MM.1S (cell line): ENCODE measurements at regions not wholly inside any gene's neighbourhood (a gene's known extent, or its start where the extent isn't known, plus 50 kb on each side); places are given as distances from the start of the nearest gene placed in this dataset.

Experiments
- DNase-seq: peaks from one replicate; pipeline ENCODE4 v3.0.0-alpha.2; 2015
- H2AFZ ChIP-seq: fragments of 300-600 bp; sonication (generic); 2 replicates; pipeline ENCODE4 v1.6.0; 2016; ENCODE audit warnings: antibody characterized with exemption, low read length
- H3F3A ChIP-seq: fragments of 300-600 bp; sonication (generic); 2 replicates; pipeline ENCODE4 v1.6.1; 2016; ENCODE audit warnings: mild to moderate bottlenecking, antibody characterized with exemption, low read length, moderate library complexity, mixed read lengths; ENCODE audit not compliant: insufficient read depth
- H3K27ac ChIP-seq: fragments of 300-600 bp; sonication (generic); 2 replicates; pipeline ENCODE4 v1.5.1; 2016; ENCODE audit warnings: mild to moderate bottlenecking, low read length
- H3K27me3 ChIP-seq: fragments of 300-600 bp; sonication (generic); replicated peaks from 2 replicates; pipeline ENCODE4 v1.6.0; 2016; ENCODE audit warnings: low read length; ENCODE audit not compliant: insufficient read depth
- H3K36me3 ChIP-seq: fragments of 300-600 bp; sonication (generic); replicated peaks from 2 replicates; pipeline ENCODE4 v1.6.1; 2016; ENCODE audit warnings: mild to moderate bottlenecking, low read length, mixed read lengths; ENCODE audit not compliant: insufficient read depth
- H3K4me1 ChIP-seq: fragments of 300-600 bp; sonication (generic); 2 replicates; pipeline ENCODE4 v1.6.1; 2016; ENCODE audit warnings: low read length, mixed read lengths
- H3K4me2 ChIP-seq: fragments of 300-600 bp; sonication (generic); 2 replicates; pipeline ENCODE4 v1.6.0; 2016; ENCODE audit warnings: low read depth, low read length
- H3K4me3 ChIP-seq: fragments of 300-600 bp; sonication (generic); 2 replicates; pipeline ENCODE4 v1.5.1; 2016; ENCODE audit warnings: low read length, mixed read lengths
- H3K79me2 ChIP-seq: fragments of 300-600 bp; sonication (generic); 2 replicates; pipeline ENCODE4 v1.6.1; 2016; ENCODE audit warnings: mixed run types, low read length, mixed read lengths
- H3K9ac ChIP-seq: fragments of 300-600 bp; sonication (generic); 2 replicates; pipeline ENCODE4 v1.6.1; 2016; ENCODE audit warnings: low read length, mixed read lengths
- H3K9me2 ChIP-seq: fragments of 300-600 bp; sonication (generic); replicated peaks from 2 replicates; pipeline ENCODE4 v1.6.1; 2016; ENCODE audit warnings: mild to moderate bottlenecking, low read length, mixed read lengths; ENCODE audit not compliant: insufficient read depth
- H3K9me3 ChIP-seq: fragments of 300-600 bp; sonication (generic); replicated peaks from 2 replicates; pipeline ENCODE4 v1.6.1; 2016; ENCODE audit warnings: mild to moderate bottlenecking, low read length, mixed read lengths; ENCODE audit not compliant: insufficient read depth
- H4K20me1 ChIP-seq: fragments of 300-600 bp; sonication (generic); 2 replicates; pipeline ENCODE4 v1.6.1; 2016; ENCODE audit warnings: mild to moderate bottlenecking, low read length, moderate library complexity, mixed read lengths; ENCODE audit not compliant: insufficient read depth
- EZH2 ChIP-seq: fragments of 300-600 bp; sonication (generic); optimal IDR thresholded peaks from 2 replicates; pipeline ENCODE3; 2017; ENCODE audit warnings: low read depth, mild to moderate bottlenecking, antibody characterized with exemption, low read length, mixed read lengths
- EZH2phosphoT487 ChIP-seq: fragments of 300-600 bp; sonication (generic); IDR thresholded peaks from 2 replicates; pipeline ENCODE4 v1.6.1; 2018; ENCODE audit warnings: antibody characterized with exemption, low read length
- TF ChIP-seq, protein P1 (sequence below): fragments of 300-600 bp; sonication (generic); IDR thresholded peaks from 2 replicates; pipeline ENCODE4 v1.5.1; 2016; ENCODE audit warnings: antibody characterized with exemption, low read length, mixed read lengths

DNA sequence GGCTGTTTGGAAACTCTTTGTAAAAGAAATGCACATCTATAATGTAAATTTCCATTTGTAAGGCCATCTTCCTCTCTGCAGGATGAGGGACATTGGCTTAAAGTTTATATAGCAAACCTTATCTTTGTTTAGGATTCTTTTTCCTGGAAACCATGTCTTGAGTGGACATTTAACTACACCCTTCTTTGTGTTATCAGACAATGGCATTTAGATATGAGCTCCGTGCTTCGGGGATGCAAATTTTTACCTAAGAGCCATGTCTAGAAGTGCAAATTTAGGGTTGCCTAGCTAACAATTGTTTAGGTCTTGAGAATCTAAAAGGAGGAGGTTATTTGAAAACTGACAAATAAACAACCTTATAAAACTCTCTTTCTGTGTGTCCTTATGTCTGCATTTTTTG, 623.8 kb downstream of the MMUT start:
- Histone ChIP-seq H3K36me3 (no peaks in the 10 kb centered on the region), H3K9me2 (no peaks in the 10 kb centered on the region), H3K9me3 (no peaks in the 10 kb centered on the region), H2AFZ (no peak overlapping the region), H3K4me2 (no peak overlapping the region), H3F3A (no peaks in the 10 kb centered on the region), H3K79me2 (no peaks in the 10 kb centered on the region), H3K4me3 (no peak overlapping the region), H3K27me3 (no peaks in the 10 kb centered on the region), H4K20me1 (no peaks in the 10 kb centered on the region), H3K9ac (no peak overlapping the region), H3K4me1 (peaks cover 8% of the 10 kb centered on the region; the same call in 1 of the 2 replicates), H3K27ac (no peak overlapping the region)
- TF ChIP-seq, protein P1, sequence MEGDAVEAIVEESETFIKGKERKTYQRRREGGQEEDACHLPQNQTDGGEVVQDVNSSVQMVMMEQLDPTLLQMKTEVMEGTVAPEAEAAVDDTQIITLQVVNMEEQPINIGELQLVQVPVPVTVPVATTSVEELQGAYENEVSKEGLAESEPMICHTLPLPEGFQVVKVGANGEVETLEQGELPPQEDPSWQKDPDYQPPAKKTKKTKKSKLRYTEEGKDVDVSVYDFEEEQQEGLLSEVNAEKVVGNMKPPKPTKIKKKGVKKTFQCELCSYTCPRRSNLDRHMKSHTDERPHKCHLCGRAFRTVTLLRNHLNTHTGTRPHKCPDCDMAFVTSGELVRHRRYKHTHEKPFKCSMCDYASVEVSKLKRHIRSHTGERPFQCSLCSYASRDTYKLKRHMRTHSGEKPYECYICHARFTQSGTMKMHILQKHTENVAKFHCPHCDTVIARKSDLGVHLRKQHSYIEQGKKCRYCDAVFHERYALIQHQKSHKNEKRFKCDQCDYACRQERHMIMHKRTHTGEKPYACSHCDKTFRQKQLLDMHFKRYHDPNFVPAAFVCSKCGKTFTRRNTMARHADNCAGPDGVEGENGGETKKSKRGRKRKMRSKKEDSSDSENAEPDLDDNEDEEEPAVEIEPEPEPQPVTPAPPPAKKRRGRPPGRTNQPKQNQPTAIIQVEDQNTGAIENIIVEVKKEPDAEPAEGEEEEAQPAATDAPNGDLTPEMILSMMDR, result no peak
- TF ChIP-seq EZH2, result no peak
- no peak for DNase-seq

DNA sequence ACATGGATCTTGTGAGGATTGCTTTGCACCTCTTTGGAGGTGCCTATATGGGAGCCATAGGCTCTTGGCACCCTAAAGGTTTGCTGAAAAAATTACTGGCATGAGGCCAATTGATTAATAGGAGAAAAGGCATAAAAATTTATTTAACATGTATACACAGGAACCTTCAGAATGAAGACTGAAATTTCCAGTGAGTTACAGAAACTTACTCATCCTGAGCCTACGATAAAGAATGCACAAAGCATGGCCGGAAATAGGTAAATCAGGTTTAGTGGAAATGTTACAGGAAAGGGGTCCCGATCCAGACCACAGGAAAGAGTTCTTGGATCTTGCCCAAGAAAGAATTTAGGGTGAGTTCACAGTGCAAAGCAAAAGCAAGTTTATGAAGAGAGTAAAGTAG, 625.3 kb downstream of the MMUT start:
- Histone ChIP-seq H3K27me3 (no peaks in the 10 kb centered on the region), H4K20me1 (no peaks in the 10 kb centered on the region), H3K9me3 (no peaks in the 10 kb centered on the region), H3K27ac (no peak overlapping the region), H2AFZ (no peak overlapping the region), H3K4me1 (peaks cover 8% of the 10 kb centered on the region; the same call in 1 of the 2 replicates), H3K4me2 (no peak overlapping the region), H3K36me3 (no peaks in the 10 kb centered on the region), H3K4me3 (no peak overlapping the region), H3K9me2 (no peaks in the 10 kb centered on the region), H3K9ac (no peak overlapping the region), H3K79me2 (no peaks in the 10 kb centered on the region), H3F3A (no peaks in the 10 kb centered on the region)
- DNase-seq, result no peak
- TF ChIP-seq EZH2, result no peak
- no peak for TF ChIP-seq EZH2phosphoT487
- TF ChIP-seq, protein P1, result no peak

DNA sequence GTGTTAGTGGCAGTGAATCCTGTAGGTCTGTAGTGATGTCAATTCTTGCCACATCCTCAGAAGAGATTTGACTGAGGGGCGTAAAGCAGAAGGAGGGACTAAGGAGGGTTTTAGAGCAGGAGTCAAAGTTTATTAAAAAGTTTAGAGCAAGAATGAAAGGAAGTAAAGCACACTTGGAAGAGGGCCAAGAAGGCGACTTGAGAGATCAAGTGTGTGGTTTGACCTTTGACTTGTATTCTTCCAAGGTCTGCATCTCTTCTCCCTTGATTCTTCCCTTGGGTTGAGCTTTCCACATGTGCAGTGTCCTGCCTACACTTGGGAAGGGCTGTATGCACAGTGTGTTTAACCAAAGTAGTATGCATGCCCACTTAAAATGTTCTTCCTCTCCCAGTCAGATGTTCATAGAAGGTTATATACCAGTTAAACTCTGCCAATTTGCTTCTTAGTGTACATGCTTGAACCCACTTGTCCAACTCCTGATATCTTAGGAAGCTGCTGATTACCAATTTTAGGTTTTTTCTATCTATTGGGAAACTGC, 627.6 kb downstream of the MMUT start:
- TF ChIP-seq, protein P1, result no peak
- TF ChIP-seq EZH2phosphoT487 (no peak), EZH2 (no peak)
- no peak overlapping the region for H3K27ac ChIP-seq
- no peak for DNase-seq

More for the DNA sequence above, 627.6 kb downstream of the MMUT start:
- Histone ChIP-seq H3K4me1 (peaks cover 8% of the 10 kb centered on the region; the same call in 1 of the 2 replicates), H3K4me3 (no peak overlapping the region), H3K9me3 (no peaks in the 10 kb centered on the region), H2AFZ (peak overlapping the region; percentile 87), H3K79me2 (no peaks in the 10 kb centered on the region), H3K27me3 (no peaks in the 10 kb centered on the region), H3K4me2 (peak overlapping the region; percentile 83), H3K9ac (no peak overlapping the region), H3K36me3 (no peaks in the 10 kb centered on the region), H4K20me1 (no peaks in the 10 kb centered on the region), H3F3A (no peaks in the 10 kb centered on the region), H3K9me2 (no peaks in the 10 kb centered on the region)
